ENCODE measurements at regions not wholly inside any gene's neighbourhood (a gene's known extent, or its start where the extent isn't known, plus 50 kb on each side); places are given as distances from the start of the nearest gene placed in this dataset.
"Not testable (repeated sequence)": the region's sequence is repeated elsewhere in the genome, so short reads cannot be mapped to it uniquely, and the experiment has no call there.

DNA sequence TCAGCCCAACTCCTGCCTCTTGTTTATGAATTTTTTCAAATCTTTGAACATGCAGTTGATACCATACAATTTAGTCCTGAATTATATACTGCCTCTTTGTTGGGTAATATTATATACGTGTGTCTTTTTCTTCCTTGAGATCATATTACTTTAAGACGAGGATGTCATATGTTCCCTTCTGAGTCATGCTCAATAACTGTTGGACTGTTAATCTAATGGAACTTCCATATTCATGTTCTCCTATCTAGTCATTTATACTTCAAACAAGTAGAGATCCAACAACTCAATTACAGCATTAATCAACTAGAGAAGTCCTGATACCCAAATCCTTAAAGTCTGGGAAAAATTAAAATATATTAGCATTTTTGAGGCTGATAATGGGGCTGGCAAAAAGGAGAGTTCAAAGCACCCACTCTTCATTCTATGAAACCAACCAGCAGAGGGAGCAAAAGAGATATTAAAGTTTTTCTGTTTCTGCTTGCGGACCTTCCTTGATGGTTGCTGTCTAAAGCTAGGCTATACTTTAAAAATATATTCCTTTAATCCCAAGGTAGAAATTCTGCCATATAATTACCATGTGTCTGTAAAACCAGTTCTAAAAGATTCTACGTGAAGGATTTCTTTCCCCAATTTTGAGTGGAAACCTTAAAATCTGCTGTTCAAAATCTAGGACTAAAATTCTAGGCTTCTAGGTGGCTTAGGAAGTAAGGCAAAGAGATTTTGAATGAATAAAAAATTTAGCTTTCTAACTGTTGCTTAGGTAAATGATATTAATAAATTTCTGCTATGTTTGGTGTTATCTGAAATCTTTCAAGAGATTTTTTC, 498.9 kb downstream of the BCKDHB start:
- peak; percentile 40 for DNase-seq

DNA sequence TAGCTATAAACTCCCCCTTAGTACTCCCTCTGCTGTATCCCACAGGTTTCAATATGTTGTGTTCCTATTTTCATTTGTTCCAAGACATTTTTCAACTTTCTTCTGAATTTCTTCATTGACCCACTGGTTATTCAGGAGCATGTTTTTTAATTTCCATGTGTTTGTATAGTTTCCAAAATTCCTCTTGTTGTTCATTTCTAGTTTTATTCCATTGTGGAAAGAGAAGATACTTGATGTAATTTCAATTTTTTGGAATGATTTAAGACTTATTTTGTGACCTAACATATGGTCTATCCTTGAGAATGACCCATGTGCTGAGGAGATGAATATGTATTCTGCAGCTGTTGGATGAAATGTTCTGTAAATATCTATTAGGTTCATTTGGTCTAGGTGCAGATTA, 497.2 kb downstream of the BCKDHB start:
- no peak for DNase-seq

DNA sequence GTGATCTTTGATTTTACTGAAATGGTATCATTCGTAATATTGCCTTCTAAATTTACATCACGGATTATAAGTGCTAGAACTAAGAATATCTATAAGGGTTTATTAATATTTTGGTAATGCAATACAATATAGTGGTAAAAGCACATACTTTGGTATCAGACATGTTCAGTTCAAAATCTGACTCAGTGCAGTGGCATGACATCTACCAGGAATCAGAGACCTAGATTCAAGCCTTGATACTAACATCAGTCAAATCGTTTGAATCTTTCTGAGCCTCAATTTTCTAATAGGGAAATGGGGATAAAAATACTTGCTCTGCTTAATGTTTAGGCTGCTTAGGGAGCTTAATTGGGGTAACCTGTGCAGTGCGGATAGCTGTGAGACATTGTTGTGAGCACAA, 488.0 kb downstream of the BCKDHB start:
- DNase-seq: no peak

DNA sequence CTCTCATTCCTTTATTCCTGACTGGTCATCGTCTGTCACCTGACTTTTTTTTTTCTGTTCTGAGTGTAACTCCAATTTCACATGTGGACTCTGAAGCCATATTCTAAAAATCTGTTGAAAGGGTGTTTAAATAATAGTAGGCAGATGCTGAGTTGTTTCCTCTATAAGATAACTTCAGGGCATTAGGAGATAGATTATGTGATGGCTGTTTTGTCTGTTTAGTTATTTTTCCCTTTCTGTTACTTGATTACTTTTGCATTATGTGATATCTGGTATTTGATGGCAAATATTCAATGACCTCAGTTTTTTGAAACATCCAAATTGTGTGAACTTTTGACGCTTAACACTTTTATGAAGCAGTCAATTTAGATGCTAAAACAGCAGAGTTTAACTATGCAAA, 486.0 kb downstream of the BCKDHB start:
- DNase-seq: no peak

DNA sequence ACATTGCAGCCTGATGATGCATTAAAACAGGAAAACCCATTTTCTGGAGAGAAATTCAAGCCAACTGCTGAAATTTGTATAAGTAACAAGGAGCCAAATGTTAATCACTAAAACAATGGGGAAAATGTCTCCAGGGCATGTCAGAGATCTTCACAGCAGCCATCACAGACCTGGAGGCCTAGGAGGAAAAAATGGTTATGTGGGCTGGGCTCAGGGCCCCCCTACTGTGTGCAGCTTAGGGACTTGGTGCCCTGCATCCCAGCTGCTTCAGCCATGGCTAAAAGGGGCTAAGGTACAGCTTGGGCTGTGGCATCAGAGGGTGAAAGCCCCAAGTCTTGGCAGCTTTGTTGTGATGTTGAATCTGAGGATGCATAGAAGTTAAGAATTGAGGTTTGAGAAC, 479.8 kb downstream of the BCKDHB start:
- DNase-seq: no peak

DNA sequence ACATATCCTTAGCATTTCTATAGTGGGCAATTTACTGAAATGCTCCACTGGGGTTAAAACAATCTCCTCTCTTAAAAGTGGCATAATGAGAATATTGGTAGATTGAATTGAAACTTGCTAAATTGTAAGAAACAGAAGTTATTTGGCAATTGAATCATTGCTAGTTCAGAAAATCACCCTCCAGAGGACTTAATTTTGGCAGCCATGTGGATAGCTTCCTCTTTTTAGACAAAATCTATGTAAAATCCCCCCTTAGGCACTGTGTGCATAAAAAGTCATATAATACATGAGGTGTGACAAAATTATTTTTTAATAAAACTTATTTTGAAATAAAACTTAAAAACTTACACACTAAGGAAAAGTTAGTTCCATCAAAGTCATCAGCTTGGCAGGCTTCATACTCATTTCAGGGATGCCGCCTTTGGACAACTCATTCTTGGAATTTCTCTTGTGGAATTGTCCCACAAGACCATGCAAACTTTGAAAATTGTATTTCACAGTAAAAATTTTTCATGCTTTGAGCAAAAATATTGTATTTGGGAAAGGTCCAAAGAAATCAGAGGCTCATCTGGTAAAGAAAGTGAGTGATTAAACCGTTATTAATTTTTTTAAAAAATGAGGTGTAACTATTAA, 473.0 kb downstream of the BCKDHB start:
- no peak for DNase-seq

DNA sequence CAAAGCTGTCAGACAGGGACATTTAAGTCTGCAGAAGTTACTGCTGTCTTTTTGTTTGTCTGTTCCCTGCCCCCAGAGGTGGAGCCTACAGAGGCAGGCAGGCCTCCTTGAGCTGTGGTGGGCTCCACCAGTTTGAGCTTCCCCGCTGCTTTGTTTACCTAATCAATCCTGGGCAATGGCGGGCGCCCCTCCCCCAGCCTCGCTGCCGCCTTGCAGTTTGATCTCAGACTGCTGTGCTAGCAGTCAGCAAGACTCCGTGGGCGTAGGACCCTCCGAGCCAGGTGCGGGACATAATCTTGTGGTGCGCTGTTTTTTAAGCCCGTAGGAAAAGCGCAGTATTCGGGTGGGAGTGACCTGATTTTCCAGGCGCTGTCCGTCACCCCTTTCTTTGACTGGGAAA, 466.8 kb downstream of the BCKDHB start:
- not testable (repeated sequence) for DNase-seq

DNA sequence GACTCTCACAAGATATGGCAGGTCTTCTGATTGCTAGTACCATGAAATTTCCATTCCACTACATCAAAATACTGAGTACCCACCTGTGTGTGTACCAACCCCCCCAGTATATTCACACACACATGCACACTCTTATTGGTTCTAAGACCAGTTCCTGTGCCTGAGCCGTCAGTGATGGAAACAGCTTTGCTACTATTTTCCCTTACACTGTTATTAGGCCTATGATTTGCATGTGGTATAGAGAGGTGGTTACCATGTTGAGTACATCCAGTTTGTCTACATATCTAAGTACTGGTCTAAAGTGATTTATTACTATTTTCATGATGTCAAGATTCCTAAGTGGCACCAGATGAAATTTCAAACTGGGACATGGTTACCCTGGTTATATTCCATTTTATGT, 459.9 kb downstream of the BCKDHB start:
- no peak for DNase-seq

DNA sequence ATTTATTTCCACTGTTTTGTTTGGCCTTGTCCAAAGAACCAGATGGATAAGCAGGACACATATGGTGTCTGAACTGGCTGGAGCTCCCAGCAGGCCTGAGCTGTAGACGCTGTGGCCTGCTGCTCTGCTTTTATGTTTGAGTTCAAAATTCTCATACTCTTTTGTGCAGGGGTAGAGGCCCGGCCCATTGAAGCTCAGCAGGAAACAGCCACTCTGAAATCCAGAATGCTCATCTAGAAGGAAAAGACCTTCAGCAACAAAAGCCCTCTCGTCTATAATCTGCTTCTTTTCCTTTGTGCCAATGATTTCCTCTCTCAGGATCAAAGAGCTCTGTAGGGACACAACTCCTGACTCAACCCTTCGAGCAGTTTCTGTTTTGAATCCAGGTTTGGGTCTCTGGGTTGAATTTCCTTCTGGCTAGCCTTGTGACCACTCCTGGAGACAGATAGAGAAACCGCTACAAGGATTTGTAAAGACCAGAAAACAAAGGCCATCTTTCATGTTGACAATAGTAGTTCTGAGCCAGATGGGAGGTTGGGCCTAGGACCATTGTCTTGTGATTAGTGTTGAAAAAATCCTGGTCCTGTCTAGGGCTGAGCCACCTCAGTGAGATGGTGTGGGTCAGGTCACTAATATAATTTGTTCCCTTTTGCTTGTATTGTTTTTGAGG, 446.7 kb downstream of the BCKDHB start:
- no peak for DNase-seq

DNA sequence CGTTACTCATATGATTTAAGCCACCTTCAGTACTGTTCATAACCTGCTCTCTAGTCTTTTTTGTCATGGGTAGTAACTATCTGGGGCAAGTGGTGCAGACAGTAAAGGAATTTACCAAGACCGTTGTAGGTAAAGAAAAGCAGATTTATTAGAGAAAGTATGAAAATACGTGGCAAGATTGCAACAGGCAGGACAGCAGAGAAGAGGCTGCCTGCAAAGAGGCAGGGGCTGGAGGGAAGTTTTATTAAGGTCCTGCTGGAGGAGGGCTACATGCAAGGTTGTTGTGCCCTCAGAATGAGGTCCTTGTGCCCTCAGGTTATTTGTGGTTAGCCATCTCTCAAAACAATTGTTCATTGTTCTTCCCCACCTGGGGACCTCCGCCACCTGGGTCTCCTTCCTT, 444.3 kb downstream of the BCKDHB start:
- no peak for DNase-seq

DNA sequence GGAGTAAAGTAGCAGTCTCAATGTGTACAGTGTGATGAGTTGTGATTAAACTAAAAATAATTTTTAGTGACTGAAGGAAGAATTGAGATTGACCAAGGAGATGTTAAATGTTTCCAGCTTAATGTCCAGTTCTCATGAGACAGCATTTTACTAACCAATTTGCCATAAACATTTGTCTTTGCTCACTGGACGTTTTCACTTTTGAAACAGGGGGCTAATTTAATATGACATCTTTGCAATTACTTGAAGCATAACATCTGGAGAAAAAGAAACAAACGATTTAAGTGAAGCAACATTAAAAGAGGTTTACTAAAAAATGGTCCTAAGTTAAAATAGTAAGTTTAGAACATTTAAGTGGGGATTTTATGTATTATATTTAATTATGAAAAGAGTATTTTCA, 443.8 kb downstream of the BCKDHB start:
- no peak for DNase-seq

DNA sequence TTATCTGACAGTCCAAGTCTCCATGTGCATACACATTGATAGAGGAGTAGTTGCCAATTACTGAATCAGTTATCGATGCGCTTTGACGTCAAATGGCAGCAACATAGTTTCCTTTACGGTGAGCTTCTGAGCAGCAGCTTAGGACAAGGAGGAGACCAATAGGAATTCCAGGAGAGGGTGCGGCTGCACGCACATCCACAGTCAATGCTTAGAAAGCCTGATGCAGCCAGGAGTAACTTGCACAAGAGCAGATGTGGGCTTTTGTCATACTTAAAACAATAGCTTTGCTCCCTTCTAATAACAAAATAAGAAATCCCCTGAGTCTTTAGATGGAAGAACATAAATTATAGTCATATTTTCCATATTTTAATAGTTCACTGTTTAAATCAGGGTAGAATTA, 442.1 kb downstream of the BCKDHB start:
- no peak for DNase-seq

DNA sequence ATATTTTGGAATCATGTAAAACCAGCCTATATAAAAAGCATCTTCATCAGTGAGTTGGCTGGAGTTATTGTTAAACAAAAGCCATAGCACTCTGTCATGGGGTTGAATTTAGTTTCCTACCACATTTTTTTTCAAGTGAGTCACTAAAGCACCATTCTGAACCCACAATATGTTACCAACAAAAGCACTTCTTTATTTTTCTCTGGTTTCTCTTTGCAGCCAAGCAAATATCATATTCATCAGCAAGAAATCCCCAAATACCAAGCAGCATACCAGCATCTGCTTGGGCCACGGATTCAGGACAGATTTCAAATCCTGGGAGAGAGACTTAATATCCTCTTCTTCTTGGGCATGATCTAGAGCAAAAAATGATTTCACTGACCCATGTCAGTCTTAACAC, 441.4 kb downstream of the BCKDHB start:
- no peak for DNase-seq

DNA sequence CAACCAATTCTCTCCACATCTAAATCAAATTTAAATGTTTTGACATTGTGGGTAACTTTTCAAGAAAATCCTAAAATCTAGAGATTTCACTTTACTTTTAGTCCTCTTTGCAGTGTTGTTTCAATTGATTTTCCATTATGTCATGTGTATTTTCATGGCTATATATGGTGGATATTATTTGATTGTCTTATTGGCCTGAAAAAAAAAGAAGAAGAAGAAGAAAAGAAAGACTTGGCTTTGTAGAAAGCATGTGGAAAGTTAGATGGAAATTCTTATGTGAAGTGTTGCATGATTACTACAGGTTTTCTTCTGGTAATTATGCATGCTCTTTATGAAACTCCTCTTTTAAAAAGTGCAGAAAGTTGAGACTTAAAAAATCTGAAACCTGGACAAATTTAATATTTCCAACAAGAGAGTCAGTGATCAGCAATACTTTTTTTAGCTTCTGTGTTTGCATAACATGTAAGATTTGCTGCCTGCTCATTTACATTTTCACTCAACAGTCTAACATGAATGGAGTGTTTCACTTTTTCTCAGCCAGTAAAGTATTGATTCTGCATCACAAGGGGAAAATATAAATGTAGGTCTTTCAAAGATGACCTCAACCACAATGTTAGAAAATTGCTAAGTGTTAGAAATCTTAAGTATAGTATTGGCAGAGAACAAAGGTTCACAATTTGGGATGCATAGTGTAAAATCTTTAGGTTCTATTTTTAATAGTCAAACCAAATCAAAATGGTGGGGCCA, 438.7 kb downstream of the BCKDHB start:
- no peak for DNase-seq

DNA sequence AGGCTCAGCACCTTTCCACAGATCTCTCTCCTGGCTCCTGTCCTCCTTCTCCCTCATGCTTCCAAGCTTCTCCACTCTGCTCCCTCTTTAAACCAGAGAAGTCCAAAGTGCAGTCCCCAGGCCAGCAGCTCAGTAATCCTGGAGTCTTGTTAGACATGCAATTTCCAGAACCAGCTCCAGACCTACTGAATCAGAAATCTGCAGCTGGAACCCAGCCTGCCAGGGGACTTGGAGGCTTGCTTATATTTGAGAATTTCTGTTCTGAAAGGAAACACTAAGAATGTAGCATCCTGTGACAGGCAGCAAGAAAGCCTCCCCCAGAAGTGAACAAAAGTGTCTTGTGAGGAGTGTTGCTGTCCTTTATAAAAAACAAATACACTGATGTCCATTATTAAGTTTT, 438.1 kb downstream of the BCKDHB start:
- DNase-seq: no peak

DNA sequence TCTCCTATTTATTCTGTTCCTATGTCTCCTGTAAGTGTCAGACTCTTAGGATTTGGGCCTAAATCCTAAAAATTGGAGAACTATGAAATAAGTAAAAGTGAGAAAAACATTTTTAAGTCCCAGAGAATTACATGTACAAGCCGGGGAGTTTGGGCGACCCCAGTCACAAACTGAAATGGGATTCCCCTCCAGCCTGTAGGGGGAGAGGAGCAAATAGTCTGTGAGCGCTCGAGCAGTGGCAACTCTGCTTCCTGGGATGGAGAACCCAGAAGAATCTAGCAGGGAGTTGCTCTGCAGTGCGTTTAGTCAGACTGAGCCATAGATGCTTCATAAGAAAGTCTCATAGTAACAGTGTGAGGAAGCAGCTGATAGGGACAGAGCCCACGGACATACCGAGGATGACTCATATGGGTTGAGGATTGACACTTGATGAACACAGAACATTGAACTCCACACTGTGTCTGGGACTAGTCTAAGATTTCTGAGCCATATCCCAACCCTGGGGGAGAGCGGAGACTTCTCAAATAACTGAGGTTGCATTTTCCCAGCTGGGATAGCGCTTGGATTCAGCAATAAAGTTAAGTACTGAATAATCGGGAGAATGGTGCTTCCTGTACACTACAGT, 437.2 kb downstream of the BCKDHB start:
- no peak for DNase-seq

DNA sequence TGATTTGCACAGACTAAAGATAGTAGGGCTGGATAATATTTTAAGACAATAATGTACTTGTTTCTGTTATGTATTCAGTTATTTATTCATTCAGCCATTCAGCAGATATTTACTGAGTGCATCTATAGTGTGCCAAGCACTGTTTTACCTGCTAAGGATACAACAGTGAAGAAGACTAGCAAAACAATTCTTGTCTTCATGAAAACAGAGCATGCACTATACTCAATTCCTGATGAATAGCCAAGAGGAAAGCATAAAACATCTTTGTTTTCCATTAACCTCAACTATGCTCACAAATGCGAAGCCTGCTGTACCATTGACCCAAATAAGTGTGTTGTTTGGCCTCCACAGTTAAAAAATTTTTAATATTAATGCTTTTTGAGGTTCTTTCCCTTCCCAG, 436.7 kb downstream of the BCKDHB start:
- no peak for DNase-seq

DNA sequence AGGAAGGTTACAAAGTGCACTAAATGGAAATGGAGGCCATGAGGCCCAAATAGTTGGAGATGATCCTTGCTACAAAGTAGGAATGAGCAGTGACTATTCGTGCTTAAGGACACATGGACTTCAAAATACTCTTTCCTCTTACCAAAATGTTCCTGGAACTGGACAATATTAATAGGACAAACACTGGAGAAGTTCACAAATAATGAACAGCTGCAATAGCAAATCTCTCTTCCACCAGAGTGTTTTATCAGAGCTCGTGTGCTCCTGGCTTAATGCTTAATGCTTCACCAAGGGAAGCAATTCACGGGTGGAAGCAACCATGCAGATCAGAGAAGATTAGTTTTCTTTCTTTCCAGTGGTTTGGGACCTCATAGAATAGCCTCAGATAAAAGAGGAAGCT, 435.4 kb downstream of the BCKDHB start:
- no peak for DNase-seq

DNA sequence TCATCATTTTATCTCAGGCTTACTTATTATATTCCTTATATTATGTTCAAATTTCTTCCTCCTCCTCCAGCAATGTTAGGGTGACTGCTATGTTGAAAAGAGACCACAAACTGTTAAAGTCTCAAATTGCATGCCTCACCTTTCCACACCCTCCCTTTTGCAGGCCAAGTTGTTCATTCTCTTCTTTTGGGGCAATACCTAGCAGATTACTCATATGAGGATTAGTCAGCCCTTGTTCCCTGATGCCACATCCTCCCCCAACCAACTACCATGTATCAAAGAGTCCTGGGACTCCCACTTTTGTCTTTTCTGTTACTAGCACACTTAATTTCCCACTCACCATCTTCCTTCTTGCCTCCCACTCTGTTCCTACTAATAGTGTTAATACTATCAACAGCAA, 434.7 kb downstream of the BCKDHB start:
- no peak for DNase-seq

DNA sequence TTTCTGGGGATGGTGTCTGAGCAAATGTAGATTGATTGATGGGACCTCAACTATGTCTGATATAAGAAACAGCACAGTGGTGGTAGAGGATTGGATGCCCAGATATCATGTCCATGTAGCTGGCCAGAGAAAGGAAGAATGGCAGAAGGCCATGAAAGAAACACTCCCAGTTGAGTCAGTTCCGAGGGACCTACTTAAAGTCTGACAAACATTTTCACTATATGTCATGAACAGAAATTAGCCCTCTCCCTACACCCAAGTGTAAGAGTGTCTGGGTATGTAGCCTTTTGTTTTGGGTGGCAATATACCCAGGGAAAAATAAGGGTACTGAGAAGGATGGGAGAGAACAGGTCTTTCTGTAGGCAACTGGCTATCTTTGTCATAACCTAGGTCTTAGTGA, 434.2 kb downstream of the BCKDHB start:
- no peak for DNase-seq

DNA sequence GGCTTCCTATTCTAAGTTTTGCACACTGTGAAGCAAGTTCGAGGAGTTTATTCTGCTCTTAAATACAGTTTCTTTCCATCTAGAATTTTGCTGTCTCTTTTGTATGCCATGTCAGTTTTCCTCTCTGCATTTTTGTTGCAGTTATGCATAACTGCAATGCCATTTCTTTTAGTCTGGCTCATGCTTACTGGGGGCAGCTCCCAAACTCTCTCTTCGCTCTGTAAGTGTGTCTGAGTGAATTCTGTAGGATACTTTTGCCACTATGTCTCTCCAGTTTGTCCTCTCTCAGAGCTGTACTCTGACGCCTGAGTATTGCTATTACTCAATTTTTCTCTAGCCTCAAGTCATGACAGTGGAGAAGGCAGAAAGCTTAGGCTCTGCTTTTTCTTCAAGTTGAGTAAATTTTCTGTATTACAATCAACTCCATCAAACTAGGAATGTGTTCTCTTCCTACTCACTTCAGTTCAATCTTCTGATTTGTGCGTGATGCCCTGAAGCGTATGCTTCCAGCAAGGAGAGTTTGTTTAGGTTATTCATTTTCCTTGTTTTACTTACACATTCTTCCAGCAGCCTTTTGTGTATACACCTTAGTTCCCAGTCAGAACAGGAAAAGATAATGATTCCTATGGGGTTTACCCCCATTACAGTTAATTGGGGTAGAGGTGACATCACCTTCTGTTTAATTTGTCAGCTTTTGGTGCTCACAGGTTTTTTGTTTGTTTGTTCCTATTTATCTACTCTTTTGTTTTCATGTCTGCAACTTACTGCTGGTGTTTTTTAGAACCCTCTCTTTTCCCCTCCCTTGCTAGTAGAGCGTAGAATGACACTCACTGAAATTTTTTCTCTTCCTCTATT, 430.9 kb downstream of the BCKDHB start:
- no peak for DNase-seq
